ENCODE measurements at regions not wholly inside any gene's neighbourhood (a gene's known extent, or its start where the extent isn't known, plus 50 kb on each side); places are given as distances from the start of the nearest gene placed in this dataset.
"Not testable (repeated sequence)": the region's sequence is repeated elsewhere in the genome, so short reads cannot be mapped to it uniquely, and the experiment has no call there.

GRCh38 chr2:167794554-167795255 lies 452.7 kb downstream of the STK39 start:
- no peak for DNase-seq

GRCh38 chr2:167793725-167794124 lies 453.7 kb downstream of the STK39 start:
- no peak for DNase-seq

- DNase-seq: no peak
Measured at GRCh38 chr2:167792126-167792525, 455.3 kb downstream of the STK39 start.

DNA sequence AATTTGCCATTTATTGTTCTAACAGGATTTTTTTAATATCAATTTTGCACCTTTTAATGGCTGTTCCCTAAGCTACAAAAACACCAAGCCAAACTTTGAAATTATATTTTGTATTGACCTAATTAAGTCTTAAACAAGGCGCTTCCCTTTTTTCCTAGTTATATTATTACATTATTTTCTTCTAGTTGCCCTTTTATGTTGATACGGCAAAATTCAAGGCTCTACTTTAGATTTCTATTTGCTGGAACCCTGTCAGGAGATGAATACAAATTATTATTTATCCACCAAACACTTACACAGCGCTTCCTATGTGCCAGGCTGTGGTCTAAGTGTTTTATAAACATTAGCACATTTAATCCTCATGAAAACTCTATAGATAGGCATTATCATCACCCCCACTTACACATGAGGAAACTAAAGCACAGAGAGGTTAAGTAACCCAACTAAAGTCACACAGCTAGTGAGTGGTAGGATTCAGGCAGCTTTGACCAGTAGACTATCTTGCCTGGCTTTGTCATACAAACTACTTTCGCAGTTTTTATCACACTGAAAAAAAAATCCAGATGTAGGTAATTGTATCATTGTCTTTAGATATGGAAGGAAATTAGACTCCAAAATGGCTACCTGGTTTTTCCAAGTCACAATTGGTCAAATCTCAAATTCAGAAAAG lies 456.5 kb downstream of the STK39 start:
- no peak for DNase-seq

- DNase-seq: no peak
Measured at GRCh38 chr2:167790189-167790588, 457.2 kb downstream of the STK39 start.

DNA sequence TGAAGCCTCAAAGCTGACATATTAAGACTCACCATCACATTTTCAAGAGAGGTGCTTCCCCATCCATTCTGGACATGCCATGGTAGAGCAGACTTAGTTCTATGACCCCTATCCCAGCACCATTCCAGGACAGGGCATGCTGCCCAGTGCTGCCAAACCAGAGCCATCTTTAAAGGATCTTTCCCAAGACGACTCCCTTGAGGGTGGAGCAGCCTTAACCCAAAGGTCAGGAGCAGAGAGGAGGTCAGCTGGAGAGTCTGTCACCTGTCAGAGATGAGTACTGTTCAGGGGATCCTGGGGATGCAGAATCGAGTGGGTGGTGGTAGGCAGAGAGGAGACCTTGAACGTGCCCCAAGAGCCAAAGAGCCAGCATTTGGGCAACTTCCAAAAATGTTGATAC lies 459.8 kb downstream of the STK39 start:
- DNase-seq: no peak

- no peak for DNase-seq
Measured at GRCh38 chr2:167787021-167787420, 460.4 kb downstream of the STK39 start.

GRCh38 chr2:167785606-167786216 lies 461.7 kb downstream of the STK39 start:
- peak in 1 of 51 donors; percentile 32 for DNase-seq

- no peak for DNase-seq
Measured at GRCh38 chr2:167784084-167784425, 463.3 kb downstream of the STK39 start.

- peak in 2 of 51 donors; percentile 34 to 41 for DNase-seq
Measured at GRCh38 chr2:167783261-167784083, 463.9 kb downstream of the STK39 start.

DNA sequence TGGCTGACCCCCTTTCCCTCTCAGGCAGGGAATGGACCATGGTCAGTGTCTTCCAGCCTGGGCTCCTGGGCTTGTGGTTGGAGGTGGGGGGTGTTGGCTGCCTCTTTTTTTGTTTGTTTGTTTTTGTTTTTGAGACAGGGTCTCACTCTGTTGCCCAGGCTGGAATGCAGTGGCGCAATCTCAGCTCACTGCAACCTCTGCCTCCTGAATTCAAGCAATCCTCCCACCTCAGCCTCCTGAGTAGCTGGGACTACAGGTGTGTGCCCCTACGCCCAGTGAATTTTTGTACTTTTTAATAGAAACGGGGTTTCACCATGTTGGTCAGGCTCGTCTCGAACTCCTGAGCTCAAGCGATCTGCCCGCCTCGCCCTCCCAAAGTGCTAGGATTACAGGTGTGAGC lies 465.8 kb downstream of the STK39 start:
- DNase-seq: not testable (repeated sequence)

DNA sequence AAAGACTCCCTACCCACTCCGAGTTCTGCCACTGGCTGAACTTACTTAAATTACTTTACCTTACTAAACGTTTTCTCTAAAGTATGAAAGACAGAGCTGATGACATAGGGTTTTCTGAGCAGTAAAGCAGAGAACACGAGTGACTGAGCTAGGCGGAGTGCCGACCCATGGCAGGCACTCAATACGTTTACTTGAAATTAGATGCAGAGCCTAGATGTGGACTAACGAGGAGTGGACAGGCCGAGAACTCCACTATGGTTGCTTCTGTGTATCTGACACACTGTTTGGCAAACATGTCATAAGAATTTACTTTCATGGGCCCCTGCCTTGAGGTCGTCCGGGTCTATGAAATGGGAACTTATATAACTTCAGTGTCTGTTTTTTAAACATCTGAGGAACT lies 471.0 kb downstream of the STK39 start:
- DNase-seq: no peak

DNA sequence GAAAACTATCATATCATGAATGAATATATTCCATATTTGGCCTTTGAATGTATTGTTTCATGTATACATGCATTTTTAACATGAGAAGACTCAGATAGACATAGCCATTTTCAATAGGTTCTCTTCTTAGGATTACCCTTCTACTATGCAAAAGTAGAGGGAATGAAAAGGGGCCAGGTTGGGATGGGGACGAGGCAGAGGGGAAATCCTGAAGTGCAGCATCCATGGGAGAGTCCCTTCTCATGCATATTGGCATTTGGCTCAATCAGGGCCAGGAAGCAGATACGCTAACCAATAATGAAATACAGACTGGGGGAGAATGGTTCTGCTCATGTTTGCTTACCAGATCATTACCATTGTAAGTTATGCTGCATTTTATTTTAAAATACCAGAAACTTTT lies 475.8 kb downstream of the STK39 start:
- DNase-seq: no peak

DNA sequence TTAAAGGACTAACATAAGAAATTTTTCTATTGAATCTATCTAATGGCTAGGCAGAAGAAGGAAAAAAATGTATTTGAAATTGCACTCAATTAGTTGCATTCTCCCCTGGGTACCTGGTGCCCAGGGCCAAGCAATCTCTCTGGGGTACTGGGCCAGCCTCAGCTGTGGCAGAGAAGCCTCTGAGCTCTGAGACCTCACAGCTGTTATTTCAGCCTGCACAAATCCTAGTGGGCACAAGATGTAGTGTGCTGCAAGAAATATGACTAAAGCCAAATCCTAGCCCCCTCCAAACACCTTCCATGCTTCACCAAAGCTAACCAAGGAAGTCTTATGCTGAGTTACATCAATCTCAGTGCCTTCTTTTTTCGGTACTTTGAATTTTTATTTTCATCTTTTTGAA lies 478.4 kb downstream of the STK39 start:
- DNase-seq: no peak

GRCh38 chr2:167767830-167768229 lies 479.6 kb downstream of the STK39 start:
- DNase-seq: no peak

DNA sequence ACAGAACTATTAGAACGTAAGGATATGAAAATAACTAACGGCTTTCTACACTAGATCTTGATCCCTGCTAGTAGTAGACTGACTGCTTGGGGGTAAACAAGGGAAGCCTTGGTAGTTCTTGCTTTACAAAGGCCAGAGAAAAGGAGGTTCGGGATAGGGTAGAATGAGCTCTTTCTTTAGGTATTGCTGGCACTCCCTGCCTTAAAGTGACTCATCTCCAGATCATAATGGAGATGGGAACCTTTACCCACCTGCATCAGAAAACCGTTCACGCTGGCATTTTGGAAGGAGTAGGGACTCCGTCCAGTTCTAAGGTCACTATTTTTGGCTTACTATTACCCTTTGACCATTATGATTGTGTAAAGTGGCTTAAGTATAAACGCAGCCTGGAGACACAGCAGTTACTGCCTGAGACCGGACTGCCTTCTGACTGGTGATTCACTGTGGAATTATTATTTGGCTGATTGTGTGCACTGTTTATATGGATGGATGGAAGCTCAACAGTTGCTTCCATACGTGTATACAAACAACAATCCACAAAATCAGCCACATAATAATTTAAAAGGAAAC lies 482.5 kb downstream of the STK39 start:
- no peak for DNase-seq

GRCh38 chr2:167761465-167762136 lies 485.8 kb downstream of the STK39 start:
- no peak for DNase-seq

DNA sequence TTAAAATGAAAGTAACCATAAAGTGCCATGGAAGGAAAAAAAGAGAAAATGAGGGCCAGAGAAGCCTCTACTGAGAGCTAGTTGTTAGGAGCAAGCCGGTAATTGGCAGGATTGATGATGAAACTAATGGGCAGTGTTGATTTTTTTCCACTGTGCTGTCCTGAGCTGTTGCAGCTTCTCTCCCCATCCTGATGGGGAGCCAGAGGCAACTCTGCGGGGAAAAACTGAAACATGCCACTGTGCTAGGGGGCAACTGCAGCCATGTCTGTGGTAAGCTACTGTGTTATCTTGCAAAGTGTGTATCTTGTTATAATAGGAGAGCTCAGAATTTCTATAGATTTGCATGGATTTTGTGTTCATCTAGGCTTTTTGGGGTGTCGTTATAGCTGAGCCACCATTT lies 487.9 kb downstream of the STK39 start:
- DNase-seq: no peak

DNA sequence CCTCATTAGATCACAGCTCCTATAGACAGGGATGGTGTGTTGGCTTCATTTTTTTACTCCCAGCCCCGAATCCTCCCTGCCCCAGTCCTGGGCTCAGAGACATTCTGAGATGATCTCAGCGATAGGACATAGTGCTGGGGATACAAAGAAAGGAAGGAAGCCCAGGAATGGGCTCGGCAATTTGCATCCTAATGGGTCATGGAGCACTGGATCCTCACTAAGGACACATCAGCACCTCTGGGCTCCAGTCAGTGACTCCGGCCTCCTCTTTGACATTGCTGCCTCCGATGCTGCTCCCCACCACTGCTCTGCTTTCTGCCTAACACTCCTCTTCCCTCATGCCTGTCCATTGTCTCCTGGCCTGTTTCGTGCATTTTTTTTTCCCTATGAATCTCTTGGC lies 489.1 kb downstream of the STK39 start:
- DNase-seq: no peak

- DNase-seq: no peak
Measured at GRCh38 chr2:167756446-167756845, 490.9 kb downstream of the STK39 start.

DNA sequence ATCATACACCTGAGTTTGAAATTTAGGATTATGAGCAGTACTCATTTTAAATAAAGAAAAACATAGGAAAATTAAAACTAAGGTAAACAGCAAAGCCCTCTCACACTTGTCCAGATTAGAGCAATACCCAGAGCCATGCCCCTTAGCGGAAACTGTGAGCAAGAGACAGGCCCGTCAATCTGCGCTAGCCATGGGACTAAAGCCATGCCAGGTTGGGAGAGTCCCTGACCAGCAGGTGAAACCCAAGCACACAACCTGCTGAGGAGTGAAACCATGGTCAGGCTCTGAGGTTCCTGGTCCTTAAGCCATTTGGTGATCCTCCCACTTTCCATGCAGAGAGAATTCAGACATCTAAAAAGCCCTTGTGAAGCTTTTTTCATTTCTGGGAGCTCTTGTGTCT lies 494.3 kb downstream of the STK39 start:
- DNase-seq: no peak

Data from hypothalamus (tissue), 51 donors.